ENCODE measurements at regions not wholly inside any gene's neighbourhood (a gene's known extent, or its start where the extent isn't known, plus 50 kb on each side); places are given as distances from the start of the nearest gene placed in this dataset.

GRCh38 chr20:7437311-7437710, 502.9 kb downstream of the HAO1 start:
- no peak for TF ChIP-seq CTCF (IDR thresholded peaks at IDR 0.05; ENCODE audit: low read length)
- TF ChIP-seq EZH2phosphoT487 (IDR thresholded peaks at IDR 0.05; ENCODE audit: low read length): no peak
- TF ChIP-seq EZH2 (optimal IDR thresholded peaks at IDR 0.05; ENCODE audit: low read depth, low read length): no peak
